ENCODE measurements at regions not wholly inside any gene's neighbourhood (a gene's known extent, or its start where the extent isn't known, plus 50 kb on each side); places are given as distances from the start of the nearest gene placed in this dataset.
"Not testable (repeated sequence)": the region's sequence is repeated elsewhere in the genome, so short reads cannot be mapped to it uniquely, and the experiment has no call there.

DNA sequence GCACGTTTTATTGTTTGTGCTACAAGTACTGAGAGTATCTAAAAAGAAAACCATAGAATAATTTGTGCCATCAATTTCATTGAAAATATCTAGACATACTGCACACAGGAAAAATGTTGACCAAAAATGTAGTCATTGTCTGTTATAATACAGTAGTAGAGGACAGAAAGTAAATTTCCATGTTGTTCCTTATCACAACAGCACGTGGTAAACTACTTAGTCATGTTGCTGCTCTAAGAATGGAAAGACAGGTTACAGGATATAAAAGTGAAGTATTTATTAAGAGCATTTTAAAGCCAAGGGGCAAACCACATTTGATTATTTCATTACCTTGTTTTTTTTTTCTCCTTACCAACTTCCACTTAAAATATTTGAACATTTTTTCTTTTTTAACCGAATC lies 89.0 kb upstream of the CEP85L start:
- Histone ChIP-seq H3K27ac (no peak overlapping the region), H3K4me1 (replicated peaks in 1 of 2) (peaks cover 5 to 12% of the 10 kb centered on the region in 2 donors), H3K4me3 (no peak overlapping the region)
- 48 to 100% (median 83%) methylated on average over 1 to 3 of the region's 3 CpGs for WGBS, 10 experiments
- peak in 1 of 8 experiments; percentile 17 for ATAC-seq (replicated peaks in 6 of 8)
- in situ Hi-C loops (cut with MboI; ENCODE audit: low pct_unique_long_range_greater_than_20kb in 2 of 9, low sequenced_read_pairs in 9 of 9, unreplicated experiment in 9 of 9): no loop called here

DNA sequence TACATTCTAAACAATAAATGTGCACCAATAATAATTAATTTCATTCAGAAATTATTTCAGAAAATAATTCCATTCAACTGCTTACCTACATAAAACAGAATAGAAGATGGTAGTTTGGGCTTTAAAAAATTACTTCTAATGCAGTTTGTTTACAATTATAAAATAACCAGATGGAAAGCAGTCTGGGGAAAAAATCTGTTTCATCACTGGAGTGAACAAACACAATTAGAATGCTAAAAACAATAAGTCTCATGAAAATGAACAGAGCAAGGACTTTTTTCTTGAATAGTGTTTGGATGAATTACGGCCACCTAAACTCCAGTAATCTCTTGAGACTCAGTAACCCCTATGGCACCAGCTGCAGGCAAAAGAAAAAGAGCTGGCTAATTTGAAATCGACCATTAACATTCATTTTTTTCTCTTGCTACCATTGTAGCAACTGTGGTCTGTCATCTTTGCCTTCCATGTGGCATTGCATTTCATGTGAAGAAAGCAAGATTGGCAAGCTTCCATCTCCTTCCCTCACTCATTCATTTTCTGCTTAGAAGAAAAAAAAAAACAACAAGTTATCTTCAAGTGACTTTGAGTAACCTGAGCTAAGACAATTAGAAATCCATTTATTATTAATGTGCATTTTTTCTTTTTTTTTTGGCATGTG lies 88.4 kb upstream of the CEP85L start:
- in situ Hi-C loops (cut with MboI; ENCODE audit: low pct_unique_long_range_greater_than_20kb in 2 of 9, low sequenced_read_pairs in 9 of 9, unreplicated experiment in 9 of 9): no loop called here
- peak in 1 of 8 experiments; percentile 50 for ATAC-seq (replicated peaks in 6 of 8)
- Histone ChIP-seq H3K27ac (no peak overlapping the region), H3K4me1 (replicated peaks in 1 of 2) (peaks cover 5 to 12% of the 10 kb centered on the region in 2 donors), H3K4me3 (no peak overlapping the region)
- WGBS, 10 experiments: 11 to 100% (median 46%) methylated on average over 1 to 2 of the region's 2 CpGs

DNA sequence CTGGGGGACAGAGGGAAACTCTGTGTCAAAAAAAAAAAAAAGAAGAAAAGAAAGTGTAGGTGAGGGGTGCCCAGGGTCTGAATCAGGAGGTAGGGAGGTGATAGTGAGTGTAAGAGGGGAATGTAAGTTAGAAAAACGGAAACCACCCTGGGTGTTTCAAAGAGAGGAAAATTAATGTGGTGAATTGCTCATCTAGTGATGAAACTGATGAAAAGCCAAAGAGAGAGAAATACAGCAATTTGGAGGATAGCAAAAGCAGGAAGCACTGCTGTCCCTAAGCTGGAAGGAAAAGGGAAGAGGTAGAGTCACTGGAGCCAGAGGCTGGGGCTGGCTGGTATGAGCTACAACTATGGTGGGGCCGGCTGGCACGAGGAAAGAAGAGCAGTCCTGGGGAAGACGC lies 85.0 kb upstream of the CEP85L start:
- WGBS, 10 experiments: 63 to 100% (median 85%) methylated on average over 1 to 4 of the region's 4 CpGs; no CpG with 5 or more reads in 2 of the 10 experiments
- no peak overlapping the region for H3K4me3 ChIP-seq
- peaks cover 5 to 12% of the 10 kb centered on the region in 2 donors for H3K4me1 ChIP-seq (replicated peaks in 1 of 2)
- no peak overlapping the region for H3K27ac ChIP-seq
- in situ Hi-C loops (cut with MboI; ENCODE audit: low pct_unique_long_range_greater_than_20kb in 2 of 9, low sequenced_read_pairs in 9 of 9, unreplicated experiment in 9 of 9): no loop called here
- no peak for ATAC-seq (replicated peaks in 6 of 8)

DNA sequence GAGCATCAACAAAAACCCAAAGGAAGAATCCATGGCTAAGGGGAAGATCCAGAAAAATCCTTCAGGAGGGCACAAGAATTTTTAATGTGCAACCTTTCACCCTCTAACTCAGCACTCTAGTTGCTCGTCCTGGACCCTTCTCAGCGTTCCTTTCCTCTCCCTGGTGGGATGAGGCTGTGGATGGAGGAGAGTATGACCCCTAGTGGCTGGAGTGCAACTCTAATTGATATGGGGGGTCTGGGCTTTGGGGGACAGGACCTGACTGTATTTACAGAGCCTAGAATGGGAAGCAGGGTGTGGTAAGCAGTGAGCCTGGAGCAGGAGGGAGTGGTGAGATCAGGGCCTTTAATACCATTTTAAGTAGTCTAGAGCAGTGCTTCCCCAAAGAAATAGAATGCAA lies 83.9 kb upstream of the CEP85L start:
- peak in 2 of 8 experiments; percentile 41 to 74 for ATAC-seq (replicated peaks in 6 of 8)
- WGBS, 10 experiments: 50 to 80% (median 72%) methylated on average over 1 to 2 of the region's 2 CpGs; no CpG with 5 or more reads in 7 of the 10 experiments
- Histone ChIP-seq H3K4me1 (replicated peaks in 1 of 2) (peaks cover 4 to 11% of the 10 kb centered on the region in 2 donors), H3K27ac (no peak overlapping the region), H3K4me3 (no peak overlapping the region)
- in situ Hi-C loops (cut with MboI; ENCODE audit: low pct_unique_long_range_greater_than_20kb in 2 of 9, low sequenced_read_pairs in 9 of 9, unreplicated experiment in 9 of 9): no loop called here

DNA sequence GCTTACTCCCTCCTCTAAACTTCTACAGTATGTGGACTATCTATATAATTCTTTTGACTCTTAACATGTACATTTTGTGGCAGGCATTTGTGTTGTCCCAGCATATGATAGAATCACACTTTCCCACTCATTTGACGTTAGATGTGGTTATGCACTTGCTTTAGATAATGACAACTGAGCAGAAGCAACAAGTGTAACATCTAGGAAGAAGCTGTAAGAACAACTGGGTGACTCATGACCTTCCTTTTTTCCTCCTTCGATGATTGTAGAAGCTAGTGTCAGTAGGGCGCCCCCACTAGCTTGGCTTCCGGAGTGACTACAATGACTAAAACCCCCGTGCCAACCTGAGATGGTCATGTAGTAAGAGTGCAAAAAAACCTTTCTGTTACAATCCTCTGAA lies 74.6 kb upstream of the CEP85L start:
- H3K27ac ChIP-seq: no peak overlapping the region
- in situ Hi-C loops (cut with MboI; ENCODE audit: low pct_unique_long_range_greater_than_20kb in 2 of 9, low sequenced_read_pairs in 9 of 9, unreplicated experiment in 9 of 9): no loop called here
- no peak for ATAC-seq (replicated peaks in 6 of 8)
- H3K4me3 ChIP-seq: no peak overlapping the region
- no peaks in the 10 kb centered on the region for H3K4me1 ChIP-seq (replicated peaks in 1 of 2)
- 83 to 100% (median 92%) methylated on average over 2 to 5 of the region's 5 CpGs; no CpG with 5 or more reads in 2 of the 10 experiments for WGBS, 10 experiments

DNA sequence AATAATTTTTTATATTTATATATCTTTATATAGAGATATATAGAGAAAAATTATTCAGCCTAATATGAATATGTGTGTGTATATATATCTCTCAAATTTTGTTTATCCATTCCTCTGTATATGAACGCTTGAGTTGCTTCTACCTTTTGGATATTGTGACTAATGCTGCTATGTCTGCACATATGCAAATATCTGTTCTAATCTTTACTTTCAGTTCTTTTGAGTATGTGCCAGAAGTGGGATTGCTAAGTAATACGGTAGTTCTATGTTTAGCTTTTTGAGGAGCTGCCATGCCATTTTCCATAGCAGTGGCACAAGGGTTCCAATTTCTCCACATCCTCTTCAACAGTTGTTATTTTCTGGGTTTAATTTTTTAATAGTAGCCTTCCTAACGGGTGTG lies 72.8 kb upstream of the CEP85L start:
- Histone ChIP-seq H3K4me3 (no peak overlapping the region), H3K4me1 (replicated peaks in 1 of 2) (no peaks in the 10 kb centered on the region), H3K27ac (no peak overlapping the region)
- peak in 3 of 8 experiments; percentile 58 to 79 (median 62) for ATAC-seq (replicated peaks in 6 of 8)
- in situ Hi-C loops (cut with MboI; ENCODE audit: low pct_unique_long_range_greater_than_20kb in 2 of 9, low sequenced_read_pairs in 9 of 9, unreplicated experiment in 9 of 9): no loop called here
- 0 to 89% (median 66%) methylated on average over 1 to 3 of the region's 3 CpGs; no CpG with 5 or more reads in 1 of the 10 experiments for WGBS, 10 experiments

DNA sequence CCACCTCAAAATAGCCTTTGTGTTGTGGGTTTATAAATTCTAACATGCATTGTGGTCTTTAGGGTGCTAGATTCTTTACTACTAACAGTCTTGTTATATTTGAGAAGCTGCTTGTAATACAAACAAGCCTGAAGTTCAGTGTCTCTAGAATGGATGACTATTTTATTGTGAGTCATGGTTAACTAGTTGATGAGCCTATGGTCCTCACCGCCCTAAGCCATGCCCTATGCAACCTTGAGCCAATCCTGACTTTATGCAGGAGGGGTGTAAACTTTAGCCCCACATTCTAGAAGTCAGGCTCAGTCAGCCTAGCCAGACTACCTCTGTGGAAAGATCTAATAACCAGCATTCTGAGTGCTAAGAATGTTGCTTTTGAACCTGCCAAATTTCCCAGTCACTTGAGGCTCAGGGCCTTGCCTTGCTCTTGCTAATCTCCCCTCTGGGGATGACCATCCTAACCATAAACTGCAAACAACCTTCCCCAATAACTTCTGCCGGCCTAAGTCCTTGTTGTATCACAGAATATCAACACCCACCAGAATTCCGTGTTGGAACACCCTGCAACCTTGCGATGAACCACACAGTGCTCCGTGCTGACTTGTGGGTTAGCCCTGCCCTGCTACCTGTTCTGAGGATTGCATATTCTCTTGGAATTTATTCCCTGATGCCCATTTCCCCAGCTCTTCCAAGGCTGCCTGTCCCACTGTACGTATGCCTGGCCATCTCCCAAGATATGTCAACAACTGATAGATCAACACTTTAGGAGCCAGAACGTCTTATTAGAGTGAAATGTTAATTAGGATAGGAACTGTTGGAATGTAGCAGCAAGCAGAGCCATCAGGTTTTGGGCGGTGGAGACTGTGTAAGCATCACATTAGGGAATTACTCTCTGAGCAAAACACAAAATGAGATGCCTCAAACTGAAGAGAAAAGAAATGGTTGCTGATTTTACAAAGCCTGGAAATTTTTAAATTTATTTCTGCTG lies 71.7 kb upstream of the CEP85L start:
- Histone ChIP-seq H3K4me3 (no peak overlapping the region), H3K27ac (no peak overlapping the region), H3K4me1 (replicated peaks in 1 of 2) (no peaks in the 10 kb centered on the region)
- WGBS, 10 experiments: 0 to 90% (median 80%) methylated on average over 1 to 6 of the region's 8 CpGs; no CpG with 5 or more reads in 1 of the 10 experiments
- in situ Hi-C loops (cut with MboI; ENCODE audit: low pct_unique_long_range_greater_than_20kb in 2 of 9, low sequenced_read_pairs in 9 of 9, unreplicated experiment in 9 of 9): no loop called here
- peak in 3 of 8 experiments; percentile 91 to 92 (median 92) for ATAC-seq (replicated peaks in 6 of 8)

DNA sequence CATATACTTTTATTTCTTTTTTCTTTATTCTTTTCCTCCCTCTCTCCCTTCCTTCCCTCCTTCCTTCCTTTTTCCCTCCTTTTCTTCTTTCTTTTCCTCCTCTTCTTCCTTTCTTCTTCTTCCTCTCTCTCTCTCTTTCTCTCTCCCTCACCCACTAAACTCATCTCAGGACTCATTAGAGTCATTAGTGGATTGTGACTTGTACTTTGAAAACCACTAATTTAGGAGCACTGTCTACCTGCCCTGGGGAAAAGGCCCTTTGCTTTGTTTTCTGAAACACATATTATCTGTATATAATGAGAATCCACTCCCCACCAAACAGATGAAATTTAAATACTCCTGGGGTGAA lies 68.7 kb upstream of the CEP85L start:
- Histone ChIP-seq H3K4me3 (no peak overlapping the region), H3K27ac (no peak overlapping the region), H3K4me1 (replicated peaks in 1 of 2) (no peaks in the 10 kb centered on the region)
- ATAC-seq (replicated peaks in 6 of 8): no peak
- in situ Hi-C loops (cut with MboI; ENCODE audit: low pct_unique_long_range_greater_than_20kb in 2 of 9, low sequenced_read_pairs in 9 of 9, unreplicated experiment in 9 of 9): no loop called here

DNA sequence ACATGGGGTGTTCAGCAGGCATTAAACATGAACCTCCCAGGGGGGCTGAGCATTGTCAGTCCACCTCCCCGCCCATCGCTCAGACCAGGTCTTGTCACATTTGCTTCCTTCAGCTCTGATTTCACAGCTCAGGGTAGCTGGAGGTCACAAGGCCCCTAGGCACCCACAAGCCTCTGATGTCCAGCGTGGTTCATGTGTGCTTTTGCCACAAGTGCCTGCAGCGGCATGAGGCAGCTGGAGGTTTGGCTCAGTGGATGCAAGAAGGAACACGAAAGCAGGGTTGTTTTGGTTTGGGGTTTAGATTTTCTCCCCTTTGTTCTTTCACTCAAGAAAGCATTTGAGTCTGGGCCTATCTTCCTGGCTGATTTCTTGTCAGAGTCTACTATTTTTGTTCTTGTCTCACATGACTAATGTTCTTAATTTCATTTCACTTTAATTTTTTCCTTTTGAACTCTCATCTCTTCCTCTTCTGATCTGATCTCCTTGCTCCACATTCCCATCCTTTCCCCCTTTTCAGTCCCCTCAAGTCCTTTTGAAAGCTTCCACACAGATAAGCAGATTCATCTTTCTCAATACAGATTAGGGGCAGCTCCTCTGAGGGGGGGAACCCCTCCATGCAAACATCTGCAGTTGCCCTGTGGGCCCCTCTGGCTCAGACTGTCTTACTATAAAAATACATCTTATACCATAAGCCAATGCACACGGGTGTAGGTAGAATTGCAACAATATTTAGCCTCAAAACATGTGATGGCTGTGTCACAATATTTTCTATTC lies 68.1 kb upstream of the CEP85L start:
- Histone ChIP-seq H3K4me3 (no peak overlapping the region), H3K4me1 (replicated peaks in 1 of 2) (no peaks in the 10 kb centered on the region), H3K27ac (no peak overlapping the region)
- no peak for ATAC-seq (replicated peaks in 6 of 8)
- 55 to 98% (median 81%) methylated on average over 1 to 6 of the region's 6 CpGs; no CpG with 5 or more reads in 1 of the 10 experiments for WGBS, 10 experiments
- in situ Hi-C loops (cut with MboI; ENCODE audit: low pct_unique_long_range_greater_than_20kb in 2 of 9, low sequenced_read_pairs in 9 of 9, unreplicated experiment in 9 of 9): no loop called here

DNA sequence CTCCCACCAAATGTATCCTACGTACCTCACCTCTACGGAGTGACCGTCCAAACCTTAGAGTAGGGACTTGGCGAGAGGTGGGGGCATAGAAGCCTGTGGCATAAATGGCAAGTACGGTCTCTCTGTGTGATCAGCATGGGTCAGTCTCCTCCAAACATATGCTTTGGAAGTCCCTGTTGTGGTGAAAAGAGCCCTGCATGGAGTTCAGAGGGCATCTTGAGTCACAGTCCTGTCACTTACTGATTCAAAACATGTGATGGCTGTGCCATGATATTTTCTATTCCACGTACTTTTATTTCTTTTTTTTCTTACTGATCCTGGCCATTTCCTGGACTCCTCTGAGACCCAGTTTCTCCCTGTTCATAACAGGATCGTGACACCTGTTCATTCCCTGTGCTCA lies 67.5 kb upstream of the CEP85L start:
- Histone ChIP-seq H3K4me1 (replicated peaks in 1 of 2) (no peaks in the 10 kb centered on the region), H3K4me3 (no peak overlapping the region), H3K27ac (no peak overlapping the region)
- in situ Hi-C loops (cut with MboI; ENCODE audit: low pct_unique_long_range_greater_than_20kb in 2 of 9, low sequenced_read_pairs in 9 of 9, unreplicated experiment in 9 of 9): no loop called here
- ATAC-seq (replicated peaks in 6 of 8): no peak
- 50 to 100% (median 86%) methylated on average over 1 to 4 of the region's 7 CpGs; no CpG with 5 or more reads in 1 of the 10 experiments for WGBS, 10 experiments

DNA sequence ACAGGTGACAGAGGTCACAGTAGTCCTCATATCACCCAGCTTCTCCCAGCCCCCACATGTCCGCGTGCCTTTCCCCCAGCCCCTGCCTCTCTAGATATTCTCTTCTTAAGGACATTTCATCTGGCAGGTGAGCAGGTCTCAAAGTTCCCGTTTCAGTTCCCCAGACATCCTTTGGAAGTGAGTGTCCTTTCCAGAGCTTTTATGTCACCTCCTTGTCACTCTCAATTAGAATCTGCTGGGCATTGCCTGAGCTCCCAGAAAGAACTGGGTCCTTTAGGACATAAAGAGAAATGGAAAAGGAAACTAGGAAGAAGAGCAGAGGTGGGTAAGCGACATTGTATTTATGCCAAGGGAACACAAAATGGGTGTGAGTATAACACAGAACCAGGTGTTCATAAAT lies 66.9 kb upstream of the CEP85L start:
- Histone ChIP-seq H3K4me1 (replicated peaks in 1 of 2) (peaks cover 0 to under 1% of the 10 kb centered on the region in 2 donors), H3K27ac (no peak overlapping the region), H3K4me3 (no peak overlapping the region)
- 71 to 100% (median 100%) methylated on average over 1 to 2 of the region's 4 CpGs; no CpG with 5 or more reads in 3 of the 10 experiments for WGBS, 10 experiments
- in situ Hi-C loops (cut with MboI; ENCODE audit: low pct_unique_long_range_greater_than_20kb in 2 of 9, low sequenced_read_pairs in 9 of 9, unreplicated experiment in 9 of 9): no loop called here
- no peak for ATAC-seq (replicated peaks in 6 of 8)

DNA sequence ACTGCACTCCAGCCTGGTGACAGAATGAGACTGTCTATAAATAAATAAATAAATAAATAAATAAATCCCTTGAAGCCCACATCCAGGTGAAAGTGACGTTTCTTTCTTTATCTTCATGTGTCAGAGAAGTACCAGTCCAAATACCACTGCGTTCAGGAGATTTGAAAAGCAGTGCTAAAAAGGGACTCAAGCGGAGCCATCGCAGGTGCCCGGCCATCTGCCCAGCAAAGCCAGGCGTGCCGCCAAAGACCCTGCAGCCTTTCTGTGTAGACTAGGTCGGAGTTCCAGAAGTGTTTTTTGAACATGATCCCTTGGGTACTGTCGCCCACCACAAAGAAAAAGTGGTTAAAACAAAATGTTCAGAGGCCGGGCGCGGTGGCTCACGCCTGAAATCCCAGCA lies 65.7 kb upstream of the CEP85L start:
- no peak overlapping the region for H3K27ac ChIP-seq
- ATAC-seq (replicated peaks in 6 of 8): no peak
- peaks cover 0 to 2% of the 10 kb centered on the region in 2 donors for H3K4me1 ChIP-seq (replicated peaks in 1 of 2)
- WGBS, 10 experiments: 95 to 100% (median 99%) methylated on average over 1 to 8 of the region's 13 CpGs; no CpG with 5 or more reads in 6 of the 10 experiments
- in situ Hi-C loops (cut with MboI; ENCODE audit: low pct_unique_long_range_greater_than_20kb in 2 of 9, low sequenced_read_pairs in 9 of 9, unreplicated experiment in 9 of 9): no loop called here
- H3K4me3 ChIP-seq: no peak overlapping the region

DNA sequence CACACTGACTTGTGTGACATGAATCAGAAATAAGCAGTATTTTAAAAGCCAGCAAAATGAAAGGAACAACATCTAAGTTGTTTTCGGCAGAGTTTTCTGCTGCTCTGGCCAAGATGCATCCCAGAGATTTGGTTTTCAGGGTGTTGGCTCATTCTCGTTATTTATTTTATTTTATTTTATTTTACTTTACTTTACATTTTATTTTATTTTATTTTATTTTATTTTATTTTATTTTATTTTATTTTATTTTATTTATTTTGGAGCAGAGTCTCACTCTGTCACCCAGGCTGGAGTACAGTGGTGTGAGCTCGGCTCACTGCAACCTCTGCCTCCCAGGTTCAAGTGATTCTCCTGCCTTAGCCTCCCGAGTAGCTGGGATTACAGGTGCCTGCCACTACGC lies 64.5 kb upstream of the CEP85L start:
- in situ Hi-C loops (cut with MboI; ENCODE audit: low pct_unique_long_range_greater_than_20kb in 2 of 9, low sequenced_read_pairs in 9 of 9, unreplicated experiment in 9 of 9); H3K4me1 ChIP-seq (replicated peaks in 1 of 2); H3K4me3 ChIP-seq; H3K27ac ChIP-seq; ATAC-seq (replicated peaks in 6 of 8): not testable (repeated sequence)
- 78 to 100% (median 92%) methylated on average over 1 to 5 of the region's 5 CpGs for WGBS, 10 experiments
